Coronary artery (tissue), 2 donors: ENCODE measurements at regions not wholly inside any gene's neighbourhood (a gene's known extent, or its start where the extent isn't known, plus 50 kb on each side); places are given as distances from the start of the nearest gene placed in this dataset.

Experiments used
- DNase-seq: peaks from one replicate; pipeline ENCODE4 v3.0.0-alpha.2; 2017; ENCODE audit warnings: low spot score
- H3K27ac ChIP-seq, 2 donors: fragments of 200-600 bp; sonication (generic); one replicate each; pipeline ENCODE4 v1.5.1; 2016 to 2019
- H3K4me3 ChIP-seq: fragments of 200-600 bp; sonication (generic); 2 replicates; pipeline ENCODE4 v1.5.1; 2016; ENCODE audit warnings: mild to moderate bottlenecking, moderate library complexity
- CTCF ChIP-seq: fragments of 200-600 bp; sonication (generic); IDR thresholded peaks from one replicate; pipeline ENCODE4 v1.5.1; 2019; ENCODE audit warnings: antibody characterized with exemption

GRCh38 chr7:24361001-24361400 is 77.0 kb downstream of the NPY start:
- DNase-seq, result no peak
- TF ChIP-seq CTCF, result no peak
- no peak overlapping the region for H3K27ac ChIP-seq

GRCh38 chr7:24365606-24366005 is 81.6 kb downstream of the NPY start:
- Histone ChIP-seq H3K27ac (no peak overlapping the region), H3K4me3 (no peak overlapping the region)
- no peak for DNase-seq
- no peak for TF ChIP-seq CTCF

More at GRCh38 chr7:24361001-24361400, 77.0 kb downstream of the NPY start:
- no peak overlapping the region for H3K4me3 ChIP-seq

- Histone ChIP-seq H3K27ac (no peak overlapping the region), H3K4me3 (no peak overlapping the region)
- no peak for DNase-seq
- no peak for TF ChIP-seq CTCF
Observed at GRCh38 chr7:24366876-24367275, 82.9 kb downstream of the NPY start.

- no peak overlapping the region for H3K4me3 ChIP-seq
- H3K27ac ChIP-seq, result no peak overlapping the region
- no peak for TF ChIP-seq CTCF
- no peak for DNase-seq
Observed at GRCh38 chr7:24368161-24368560, 84.2 kb downstream of the NPY start.

GRCh38 chr7:24370541-24370940 is 86.6 kb downstream of the NPY start:
- Histone ChIP-seq H3K27ac (no peak overlapping the region), H3K4me3 (no peak overlapping the region)
- TF ChIP-seq CTCF, result no peak
- no peak for DNase-seq

GRCh38 chr7:24372961-24373955 is 89.3 kb downstream of the NPY start:
- TF ChIP-seq CTCF, result no peak
- DNase-seq, result no peak
- no peak overlapping the region for H3K4me3 ChIP-seq
- no peak overlapping the region for H3K27ac ChIP-seq
